DMS53 treated with DMSO at 0.1 percent for 48 hours (cell line): ENCODE measurements at regions not wholly inside any gene's neighbourhood (a gene's known extent, or its start where the extent isn't known, plus 50 kb on each side); places are given as distances from the start of the nearest gene placed in this dataset.
"Not testable (repeated sequence)": the region's sequence is repeated elsewhere in the genome, so short reads cannot be mapped to it uniquely, and the experiment has no call there.

Source experiments
- DNase-seq: peaks from one replicate; lab custom pipeline; 2025; ENCODE audit not compliant: unreplicated experiment; lab: John Stamatoyannopoulos, UW

DNA sequence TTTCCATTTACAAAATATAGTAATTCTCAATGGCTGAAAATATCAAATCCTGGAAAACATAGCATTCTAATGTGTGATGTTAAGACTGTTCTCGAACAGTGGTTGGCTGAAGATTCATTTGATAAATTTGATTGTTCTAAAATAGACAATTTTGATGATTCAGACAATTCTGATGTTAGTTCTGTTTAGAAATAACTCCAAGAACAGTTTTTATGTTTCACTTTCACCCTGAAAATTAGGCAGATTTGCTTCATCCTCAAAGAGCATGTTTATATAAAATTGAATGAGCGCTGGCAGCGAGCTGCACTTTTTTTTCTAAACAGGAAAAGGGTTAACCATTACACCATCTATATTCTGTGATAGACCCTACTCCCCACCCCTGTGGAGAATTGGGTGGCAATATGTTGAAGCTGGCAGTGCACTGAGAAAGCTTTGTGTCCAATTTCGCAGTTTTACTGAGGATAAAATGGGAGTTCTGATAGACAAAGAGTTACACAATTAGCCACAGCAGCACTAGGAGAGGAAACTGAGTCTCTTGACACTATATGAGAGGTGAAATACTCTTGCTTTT, 69.6 kb upstream of the TMED7 start:
- no peak for DNase-seq

DNA sequence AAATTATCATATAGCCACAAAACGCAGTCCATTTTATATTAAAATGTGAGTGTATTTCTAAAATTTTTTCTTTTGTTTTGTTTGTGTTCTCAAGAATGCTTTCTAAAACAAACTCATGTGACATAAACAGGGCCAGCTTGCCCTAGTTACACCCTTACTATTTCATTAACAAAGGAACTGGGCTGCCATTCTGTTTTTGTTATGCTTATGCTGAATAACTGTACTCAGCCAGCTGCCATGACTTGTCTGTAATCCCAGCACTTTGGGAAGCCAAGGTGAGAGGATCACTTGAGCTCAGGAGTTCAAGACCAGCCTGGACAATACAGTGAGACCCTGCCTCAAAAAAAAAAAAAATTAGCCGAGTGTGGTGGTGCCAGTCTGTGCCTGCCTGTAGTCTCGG, 66.0 kb upstream of the TMED7 start:
- DNase-seq: not testable (repeated sequence)

DNA sequence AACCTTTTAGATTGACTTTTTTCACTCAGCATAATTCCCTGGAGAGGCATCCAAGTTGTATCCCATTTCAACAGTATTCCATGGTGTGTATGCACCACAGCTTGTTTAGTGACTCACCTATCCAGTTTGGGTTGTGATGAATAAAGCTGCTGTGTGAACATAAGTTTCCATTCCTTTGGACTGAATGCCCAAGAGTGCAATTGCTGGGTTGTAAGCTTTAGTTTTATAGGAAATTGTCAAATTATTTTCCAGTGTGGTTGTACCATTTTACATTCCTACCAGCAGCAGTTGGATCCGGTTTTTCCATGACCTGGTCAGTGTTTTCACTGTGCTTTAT, 60.9 kb upstream of the TMED7 start:
- DNase-seq: no peak

DNA sequence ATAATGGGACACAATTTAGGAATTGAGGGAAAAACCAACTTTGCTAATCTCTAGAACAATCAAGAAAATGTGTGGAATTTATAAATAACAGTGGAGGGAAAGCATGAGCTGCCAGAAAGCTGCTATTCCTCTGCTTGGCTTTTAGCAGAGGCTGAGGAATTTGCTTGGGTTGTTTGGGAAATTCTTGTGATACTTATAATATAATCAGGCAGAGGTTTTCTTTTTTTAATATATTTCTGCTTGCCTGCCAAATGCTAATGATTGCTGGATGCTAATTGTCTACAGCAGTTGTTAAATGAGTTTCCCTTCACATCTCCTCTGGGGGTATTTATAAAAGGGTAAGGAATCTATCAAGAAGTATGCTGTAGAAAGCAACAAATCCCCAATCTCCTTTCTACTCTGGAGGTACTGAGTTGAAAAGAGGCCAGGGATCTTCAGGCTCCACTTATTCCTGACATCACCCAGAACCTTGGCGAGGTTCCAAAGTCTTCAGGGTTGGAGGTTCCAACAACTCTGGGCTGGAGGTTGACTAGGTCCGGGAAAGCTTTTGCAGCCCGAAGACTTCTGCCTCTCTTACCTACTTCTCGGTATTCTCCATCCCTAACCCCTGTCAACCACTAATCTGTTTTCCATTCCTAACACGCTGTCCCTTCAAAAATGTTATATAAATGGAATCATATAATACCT, 60.4 kb upstream of the TMED7 start:
- no peak for DNase-seq

DNA sequence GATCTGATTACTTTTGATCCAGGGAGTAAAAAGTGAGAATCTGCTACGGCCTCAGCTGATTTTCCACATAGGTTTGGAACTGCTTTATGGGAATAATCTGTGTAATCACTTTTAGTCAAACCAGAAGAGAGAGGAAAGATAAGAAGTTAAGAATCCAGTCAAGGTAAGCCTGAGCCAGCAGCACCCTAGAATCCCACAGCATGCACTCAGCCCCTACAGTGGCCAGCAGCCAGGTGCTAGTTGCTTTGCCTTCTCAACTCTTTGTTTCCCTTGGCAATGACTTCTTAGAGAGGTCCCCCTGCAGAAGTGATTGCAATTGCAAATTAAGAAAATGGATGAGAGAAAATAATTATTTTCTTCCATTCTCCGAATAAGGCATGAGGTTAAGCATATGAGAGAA, 59.7 kb upstream of the TMED7 start:
- no peak for DNase-seq

DNA sequence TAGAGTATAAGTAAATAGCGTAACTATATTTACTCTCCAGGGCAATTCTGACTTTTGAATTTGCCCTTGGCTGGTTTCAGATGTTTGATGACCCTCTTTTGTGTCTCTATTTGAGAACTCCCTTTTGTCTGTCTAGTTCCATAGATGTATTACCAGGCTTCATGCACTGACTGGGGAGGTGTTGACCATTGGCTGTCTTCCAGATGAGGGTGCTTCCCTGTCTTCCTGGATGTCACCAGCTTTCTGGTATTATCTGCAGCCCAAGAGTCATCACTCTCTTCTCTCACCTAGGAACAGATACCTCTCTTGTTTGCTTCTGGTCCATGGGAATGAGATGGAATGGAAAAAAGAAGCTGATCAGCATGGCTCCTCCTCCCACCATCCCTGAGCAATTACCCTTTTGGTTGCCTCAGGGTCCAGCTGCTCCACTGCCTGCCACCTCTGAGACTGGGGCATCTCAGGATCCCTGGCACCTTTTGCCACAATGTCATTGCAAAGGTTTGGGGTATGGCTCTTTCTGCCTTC, 58.7 kb upstream of the TMED7 start:
- no peak for DNase-seq

DNA sequence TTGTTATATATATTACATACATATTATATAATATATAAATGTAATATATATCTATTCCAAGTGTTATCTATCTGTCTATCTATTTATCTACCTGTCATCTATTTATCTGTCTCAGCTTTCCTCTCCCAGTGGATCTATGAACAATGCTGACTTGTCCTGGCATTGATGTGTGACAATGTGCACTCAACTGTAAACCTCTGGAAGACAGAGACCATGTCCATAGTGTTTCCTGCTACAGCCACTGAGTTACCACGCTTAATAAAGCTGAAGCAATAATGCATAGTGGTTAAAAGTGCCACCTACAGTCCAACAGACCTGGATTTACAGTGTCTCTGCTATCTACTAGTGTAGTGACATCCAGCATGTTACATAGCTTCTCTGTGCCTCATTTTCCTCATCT, 57.2 kb upstream of the TMED7 start:
- peak; percentile 11 for DNase-seq
